HEK293 (cell line): ENCODE measurements at regions not wholly inside any gene's neighbourhood (a gene's known extent, or its start where the extent isn't known, plus 50 kb on each side); places are given as distances from the start of the nearest gene placed in this dataset.

Experiments
- CTCF ChIA-PET: fragments of 350-600 bp; formaldehyde crosslinking; extraction: SDS; loops from one replicate; lab custom pipeline; 2021; ENCODE audit warnings: antibody characterized with exemption; lab: Yijun Ruan, JAX
- POLR2A ChIA-PET: fragments of 300-600 bp; formaldehyde crosslinking; extraction: SDS; loops from one replicate; lab custom pipeline; 2020; ENCODE audit warnings: antibody characterized with exemption, inconsistent platforms; lab: Yijun Ruan, JAX
- H3K27ac ChIP-seq: fragments of 200-500 bp; sonication (Bioruptor generic); 2 replicates; pipeline ENCODE4 v1.5.1; 2014; ENCODE audit warnings: low read depth, low read length, control low read depth, inconsistent platforms; ENCODE audit errors: extremely low read depth
- H3K36me3 ChIP-seq, 2 experiments: fragments of 200-500 bp in 1 of 2; sonication (Bioruptor generic) in 1 of 2; 1 replicate in 1 of 2; 2 replicates in 1 of 2; pipeline ENCODE4 v1.5.1; 2014 to 2017; ENCODE audit warnings: inconsistent platforms in 2 of 2, low read length in 2 of 2; ENCODE audit not compliant: control insufficient read depth in 2 of 2, insufficient read depth in 1 of 2
- H3K4me1 ChIP-seq: fragments of 200-500 bp; sonication (Bioruptor generic); 2 replicates; pipeline ENCODE4 v1.5.1; 2014; ENCODE audit warnings: mild to moderate bottlenecking, low read length, inconsistent platforms; ENCODE audit not compliant: control insufficient read depth, insufficient read depth
- H3K4me3 ChIP-seq: 2 replicates; pipeline ENCODE4 v1.5.1; 2011; ENCODE audit warnings: low read depth, mild to moderate bottlenecking, control low read depth, low read length, moderate library complexity
- H3K9me3 ChIP-seq: fragments of 200-500 bp; sonication (Bioruptor generic); 2 replicates; pipeline ENCODE4 v1.5.1; 2014; ENCODE audit warnings: low read depth, low read length, inconsistent platforms; ENCODE audit not compliant: control insufficient read depth, insufficient read depth
- EGR2 ChIP-seq: fragments of 450-650 bp; formaldehyde crosslinking; IDR thresholded peaks from 2 replicates; pipeline ENCODE4 v1.5.1; 2016; ENCODE audit warnings: low read depth, missing biosample characterization, missing genetic modification characterization
- RBAK ChIP-seq: fragments of 450-650 bp; formaldehyde crosslinking; IDR thresholded peaks from 2 replicates; pipeline ENCODE4 v1.5.1; 2016; ENCODE audit warnings: missing biosample characterization, missing genetic modification characterization
- SETDB1 ChIP-seq: IDR thresholded peaks from one replicate; pipeline ENCODE4 v1.6.1; 2017; ENCODE audit warnings: mild to moderate bottlenecking, low read length, moderate library complexity, mixed read lengths; ENCODE audit not compliant: insufficient read length
- TRIM28 ChIP-seq: IDR thresholded peaks from 2 replicates; pipeline ENCODE4 v1.6.1; 2011; ENCODE audit warnings: low read length, control low read depth, borderline replicate concordance
- ZBTB8A ChIP-seq: fragments of 450-650 bp; formaldehyde crosslinking; IDR thresholded peaks from 2 replicates; pipeline ENCODE4 v1.5.1; 2016; ENCODE audit warnings: missing biosample characterization, missing genetic modification characterization
- ZFP41 ChIP-seq: fragments of 450-650 bp; formaldehyde crosslinking; IDR thresholded peaks from 2 replicates; pipeline ENCODE4 v1.5.1; 2016; ENCODE audit warnings: missing biosample characterization, missing genetic modification characterization, borderline replicate concordance
- ZNF10 ChIP-seq: fragments of 450-650 bp; formaldehyde crosslinking; IDR thresholded peaks from 2 replicates; pipeline ENCODE4 v1.5.1; 2017; ENCODE audit warnings: missing biosample characterization, missing genetic modification characterization
- ZNF114 ChIP-seq: fragments of 450-650 bp; formaldehyde crosslinking; IDR thresholded peaks from 2 replicates; pipeline ENCODE4 v1.5.0; 2017; ENCODE audit warnings: missing biosample characterization, missing genetic modification characterization
- ZNF174 ChIP-seq: fragments of 450-650 bp; formaldehyde crosslinking; IDR thresholded peaks from 2 replicates; pipeline ENCODE4 v1.5.0; 2017; ENCODE audit warnings: missing biosample characterization, mild to moderate bottlenecking, missing genetic modification characterization
- ZNF175 ChIP-seq: fragments of 450-650 bp; formaldehyde crosslinking; IDR thresholded peaks from 2 replicates; pipeline ENCODE4 v1.5.1; 2016; ENCODE audit warnings: missing biosample characterization, missing genetic modification characterization
- ZNF221 ChIP-seq: fragments of 450-650 bp; formaldehyde crosslinking; IDR thresholded peaks from 2 replicates; pipeline ENCODE4 v1.5.1; 2017; ENCODE audit warnings: missing biosample characterization, missing genetic modification characterization, borderline replicate concordance
- ZNF223 ChIP-seq: fragments of 450-650 bp; formaldehyde crosslinking; IDR thresholded peaks from 2 replicates; pipeline ENCODE4 v1.5.1; 2016; ENCODE audit warnings: missing biosample characterization, missing genetic modification characterization
- ZNF24 ChIP-seq: fragments of 450-650 bp; formaldehyde crosslinking; IDR thresholded peaks from 2 replicates; pipeline ENCODE4 v1.5.1; 2016; ENCODE audit warnings: missing biosample characterization, missing genetic modification characterization
- ZNF324 ChIP-seq: fragments of 450-650 bp; formaldehyde crosslinking; IDR thresholded peaks from 2 replicates; pipeline ENCODE4 v1.5.1; 2016; ENCODE audit warnings: missing biosample characterization, missing genetic modification characterization
- ZNF391 ChIP-seq: fragments of 450-650 bp; formaldehyde crosslinking; IDR thresholded peaks from 2 replicates; pipeline ENCODE4 v1.5.1; 2016; ENCODE audit warnings: low read depth, missing biosample characterization, missing genetic modification characterization, borderline replicate concordance
- ZNF394 ChIP-seq: fragments of 450-650 bp; formaldehyde crosslinking; IDR thresholded peaks from 2 replicates; pipeline ENCODE4 v1.5.1; 2016; ENCODE audit warnings: missing biosample characterization, missing genetic modification characterization, mild to moderate bottlenecking, moderate library complexity, borderline replicate concordance
- ZNF398 ChIP-seq: fragments of 450-650 bp; formaldehyde crosslinking; IDR thresholded peaks from 2 replicates; pipeline ENCODE4 v1.5.1; 2017; ENCODE audit warnings: missing biosample characterization, missing genetic modification characterization
- ZNF404 ChIP-seq: fragments of 450-650 bp; formaldehyde crosslinking; IDR thresholded peaks from 2 replicates; pipeline ENCODE4 v1.5.1; 2017; ENCODE audit warnings: missing biosample characterization, missing genetic modification characterization
- ZNF560 ChIP-seq: fragments of 450-650 bp; formaldehyde crosslinking; IDR thresholded peaks from 2 replicates; pipeline ENCODE4 v1.5.1; 2017; ENCODE audit warnings: missing biosample characterization, missing genetic modification characterization, borderline replicate concordance
- ZNF571 ChIP-seq: fragments of 450-650 bp; formaldehyde crosslinking; IDR thresholded peaks from 2 replicates; pipeline ENCODE4 v1.5.0; 2017; ENCODE audit warnings: missing biosample characterization, missing genetic modification characterization
- ZNF623 ChIP-seq: fragments of 450-650 bp; formaldehyde crosslinking; IDR thresholded peaks from 2 replicates; pipeline ENCODE4 v1.5.1; 2016; ENCODE audit warnings: missing biosample characterization, missing genetic modification characterization
- ZNF629 ChIP-seq: fragments of 450-650 bp; formaldehyde crosslinking; IDR thresholded peaks from 2 replicates; pipeline ENCODE4 v1.5.1; 2017; ENCODE audit warnings: missing biosample characterization, missing genetic modification characterization
- ZSCAN23 ChIP-seq: fragments of 450-650 bp; formaldehyde crosslinking; IDR thresholded peaks from 2 replicates; pipeline ENCODE4 v1.5.1; 2016; ENCODE audit warnings: missing biosample characterization, missing genetic modification characterization
- TF ChIP-seq, protein P1 (sequence below): fragments of 450-650 bp; formaldehyde crosslinking; IDR thresholded peaks from 2 replicates; pipeline ENCODE4 v1.5.1; 2017; ENCODE audit warnings: missing biosample characterization, mild to moderate bottlenecking, missing genetic modification characterization, moderate library complexity
- TF ChIP-seq, protein P2 (sequence below): fragments of 450-650 bp; formaldehyde crosslinking; IDR thresholded peaks from 2 replicates; pipeline ENCODE4; 2016; ENCODE audit warnings: missing biosample characterization, missing genetic modification characterization
- TF ChIP-seq, protein P3 (sequence below): fragments of 450-650 bp; formaldehyde crosslinking; IDR thresholded peaks from 2 replicates; pipeline ENCODE4 v1.5.1; 2016; ENCODE audit warnings: missing biosample characterization, missing genetic modification characterization
- TF ChIP-seq, protein P4 (sequence below): fragments of 450-650 bp; formaldehyde crosslinking; IDR thresholded peaks from 2 replicates; pipeline ENCODE4 v1.5.1; 2016; ENCODE audit warnings: missing biosample characterization, missing genetic modification characterization, low read depth

DNA sequence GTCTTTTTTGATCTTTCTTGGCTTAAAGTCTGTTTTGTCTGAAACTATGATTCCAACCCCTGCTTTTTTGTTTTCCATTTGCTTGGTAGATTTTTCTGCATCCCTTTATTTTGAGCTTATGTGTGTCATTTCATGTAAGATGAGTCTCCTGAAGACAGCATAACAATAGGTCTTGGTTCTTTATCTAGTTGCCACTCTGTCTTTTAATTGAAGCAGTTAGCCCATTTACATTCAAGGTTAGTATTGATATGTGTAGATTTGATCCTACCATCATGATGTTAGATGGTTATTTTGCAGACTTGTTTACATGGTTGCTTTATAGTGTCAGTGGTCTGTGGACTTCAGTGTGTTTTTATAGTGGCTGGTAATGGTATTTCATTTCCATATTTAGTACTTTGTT, 1678.9 kb downstream of the PCDH9 start:
- Histone ChIP-seq H3K4me1 (no peaks in the 10 kb centered on the region), H3K9me3 (no peaks in the 10 kb centered on the region), H3K27ac (no peak overlapping the region), H3K4me3 (no peak overlapping the region), H3K36me3 (no peaks in the 10 kb centered on the region)
- ChIA-PET CTCF (interaction anchor here (0.7 kb wide), 1 partner anchor 219 kb away, joined by 4 read pairs; no protein-coding TSS in a partner anchor), POLR2A (no interaction called here)
- TF ChIP-seq ZNF571 (no peak), ZNF114 (no peak), ZNF560 (tag by site-specific recombination) (no peak), ZNF398 (tag by site-specific recombination) (no peak), ZNF623 (tag by site-specific recombination) (no peak), SETDB1 (peak; percentile 96), ZNF394 (tag by site-specific recombination) (no peak), ZNF404 (tag by site-specific recombination) (no peak), TRIM28 (peak; percentile 95), ZNF391 (tag by site-specific recombination) (no peak), ZNF24 (tag by site-specific recombination) (no peak), ZNF221 (tag by site-specific recombination) (no peak)
- TF ChIP-seq, protein P1, sequence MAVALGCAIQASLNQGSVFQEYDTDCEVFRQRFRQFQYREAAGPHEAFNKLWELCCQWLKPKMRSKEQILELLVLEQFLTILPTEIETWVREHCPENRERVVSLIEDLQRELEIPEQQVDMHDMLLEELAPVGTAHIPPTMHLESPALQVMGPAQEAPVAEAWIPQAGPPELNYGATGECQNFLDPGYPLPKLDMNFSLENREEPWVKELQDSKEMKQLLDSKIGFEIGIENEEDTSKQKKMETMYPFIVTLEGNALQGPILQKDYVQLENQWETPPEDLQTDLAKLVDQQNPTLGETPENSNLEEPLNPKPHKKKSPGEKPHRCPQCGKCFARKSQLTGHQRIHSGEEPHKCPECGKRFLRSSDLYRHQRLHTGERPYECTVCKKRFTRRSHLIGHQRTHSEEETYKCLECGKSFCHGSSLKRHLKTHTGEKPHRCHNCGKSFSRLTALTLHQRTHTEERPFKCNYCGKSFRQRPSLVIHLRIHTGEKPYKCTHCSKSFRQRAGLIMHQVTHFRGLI, result no peak
- TF ChIP-seq, protein P2, sequence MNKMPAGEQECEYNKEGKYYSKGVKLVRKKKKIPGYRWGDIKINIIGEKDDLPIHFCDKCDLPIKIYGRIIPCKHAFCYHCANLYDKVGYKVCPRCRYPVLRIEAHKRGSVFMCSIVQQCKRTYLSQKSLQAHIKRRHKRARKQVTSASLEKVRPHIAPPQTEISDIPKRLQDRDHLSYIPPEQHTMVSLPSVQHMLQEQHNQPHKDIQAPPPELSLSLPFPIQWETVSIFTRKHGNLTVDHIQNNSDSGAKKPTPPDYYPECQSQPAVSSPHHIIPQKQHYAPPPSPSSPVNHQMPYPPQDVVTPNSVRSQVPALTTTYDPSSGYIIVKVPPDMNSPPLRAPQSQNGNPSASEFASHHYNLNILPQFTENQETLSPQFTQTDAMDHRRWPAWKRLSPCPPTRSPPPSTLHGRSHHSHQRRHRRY, result no peak

DNA sequence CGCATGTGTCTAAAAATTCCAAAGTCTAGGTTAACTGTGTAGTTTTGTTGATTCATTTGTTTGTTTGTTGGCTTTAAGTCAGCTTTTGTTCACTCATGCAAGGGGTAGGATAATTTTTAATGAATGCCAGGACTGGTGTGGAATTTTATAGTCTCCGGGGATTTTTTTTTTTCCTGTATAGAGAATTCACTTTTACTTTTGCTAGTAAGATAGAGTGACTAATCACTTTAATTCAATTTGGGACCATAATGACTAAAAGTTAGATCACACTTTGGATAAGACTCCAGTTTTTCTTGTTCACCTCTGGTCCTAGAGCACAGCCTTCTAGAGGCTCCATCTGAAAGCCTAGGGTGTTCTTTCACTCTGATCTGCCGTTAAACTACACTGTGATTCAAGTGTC, 1690.0 kb downstream of the PCDH9 start:
- TF ChIP-seq, protein P3, sequence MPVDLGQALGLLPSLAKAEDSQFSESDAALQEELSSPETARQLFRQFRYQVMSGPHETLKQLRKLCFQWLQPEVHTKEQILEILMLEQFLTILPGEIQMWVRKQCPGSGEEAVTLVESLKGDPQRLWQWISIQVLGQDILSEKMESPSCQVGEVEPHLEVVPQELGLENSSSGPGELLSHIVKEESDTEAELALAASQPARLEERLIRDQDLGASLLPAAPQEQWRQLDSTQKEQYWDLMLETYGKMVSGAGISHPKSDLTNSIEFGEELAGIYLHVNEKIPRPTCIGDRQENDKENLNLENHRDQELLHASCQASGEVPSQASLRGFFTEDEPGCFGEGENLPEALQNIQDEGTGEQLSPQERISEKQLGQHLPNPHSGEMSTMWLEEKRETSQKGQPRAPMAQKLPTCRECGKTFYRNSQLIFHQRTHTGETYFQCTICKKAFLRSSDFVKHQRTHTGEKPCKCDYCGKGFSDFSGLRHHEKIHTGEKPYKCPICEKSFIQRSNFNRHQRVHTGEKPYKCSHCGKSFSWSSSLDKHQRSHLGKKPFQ (tag by site-specific recombination), result no peak
- TF ChIP-seq ZFP41 (tag by site-specific recombination) (no peak), ZNF324 (tag by site-specific recombination) (no peak), ZNF10 (no peak), ZNF223 (tag by site-specific recombination) (no peak), EGR2 (tag by site-specific recombination) (no peak), ZNF174 (tag by site-specific recombination) (no peak), RBAK (no peak), ZSCAN23 (tag by site-specific recombination) (no peak), ZNF629 (tag by site-specific recombination) (no peak), ZBTB8A (tag by site-specific recombination) (no peak), ZNF175 (no peak)
- TF ChIP-seq, protein P4, sequence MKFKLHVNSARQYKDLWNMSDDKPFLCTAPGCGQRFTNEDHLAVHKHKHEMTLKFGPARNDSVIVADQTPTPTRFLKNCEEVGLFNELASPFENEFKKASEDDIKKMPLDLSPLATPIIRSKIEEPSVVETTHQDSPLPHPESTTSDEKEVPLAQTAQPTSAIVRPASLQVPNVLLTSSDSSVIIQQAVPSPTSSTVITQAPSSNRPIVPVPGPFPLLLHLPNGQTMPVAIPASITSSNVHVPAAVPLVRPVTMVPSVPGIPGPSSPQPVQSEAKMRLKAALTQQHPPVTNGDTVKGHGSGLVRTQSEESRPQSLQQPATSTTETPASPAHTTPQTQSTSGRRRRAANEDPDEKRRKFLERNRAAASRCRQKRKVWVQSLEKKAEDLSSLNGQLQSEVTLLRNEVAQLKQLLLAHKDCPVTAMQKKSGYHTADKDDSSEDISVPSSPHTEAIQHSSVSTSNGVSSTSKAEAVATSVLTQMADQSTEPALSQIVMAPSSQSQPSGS (tag by site-specific recombination), result no peak
- Histone ChIP-seq H3K9me3 (no peaks in the 10 kb centered on the region), H3K4me3 (no peak overlapping the region), H3K4me1 (no peaks in the 10 kb centered on the region), H3K27ac (no peak overlapping the region), H3K36me3 (no peaks in the 10 kb centered on the region)
- ChIA-PET POLR2A (no interaction called here), CTCF (no interaction called here)
